ENCODE measurements at regions not wholly inside any gene's neighbourhood (a gene's known extent, or its start where the extent isn't known, plus 50 kb on each side); places are given as distances from the start of the nearest gene placed in this dataset.
"Not testable (repeated sequence)": the region's sequence is repeated elsewhere in the genome, so short reads cannot be mapped to it uniquely, and the experiment has no call there.

GRCh38 chr4:176575141-176575730 lies 217.5 kb downstream of the VEGFC start:
- no peak for DNase-seq (ENCODE audit: low read depth)

- no peak for DNase-seq (ENCODE audit: low read depth)
Observed at GRCh38 chr4:176579226-176579625, 213.5 kb downstream of the VEGFC start.

GRCh38 chr4:176583278-176583677 lies 209.4 kb downstream of the VEGFC start:
- DNase-seq (ENCODE audit: low read depth), result no peak

GRCh38 chr4:176584031-176584606 lies 208.6 kb downstream of the VEGFC start:
- DNase-seq (ENCODE audit: low read depth), result no peak

GRCh38 chr4:176587920-176588319 lies 204.8 kb downstream of the VEGFC start:
- DNase-seq (ENCODE audit: low read depth), result peak; percentile 31

- DNase-seq (ENCODE audit: low read depth), result no peak
Observed at GRCh38 chr4:176588436-176588835, 204.3 kb downstream of the VEGFC start.

GRCh38 chr4:176592976-176593670 lies 199.6 kb downstream of the VEGFC start:
- DNase-seq (ENCODE audit: low read depth), result no peak

- DNase-seq (ENCODE audit: low read depth), result no peak
Observed at GRCh38 chr4:176593943-176594342, 198.8 kb downstream of the VEGFC start.

GRCh38 chr4:176595257-176595656 lies 197.5 kb downstream of the VEGFC start:
- no peak for DNase-seq (ENCODE audit: low read depth)

GRCh38 chr4:176601124-176601523 lies 191.6 kb downstream of the VEGFC start:
- no peak for DNase-seq (ENCODE audit: low read depth)

- no peak for DNase-seq (ENCODE audit: low read depth)
Observed at GRCh38 chr4:176607807-176608206, 184.9 kb downstream of the VEGFC start.

- DNase-seq (ENCODE audit: low read depth), result no peak
Observed at GRCh38 chr4:176608346-176608745, 184.4 kb downstream of the VEGFC start.

GRCh38 chr4:176610594-176610993 lies 182.1 kb downstream of the VEGFC start:
- DNase-seq (ENCODE audit: low read depth), result no peak

- DNase-seq (ENCODE audit: low read depth), result no peak
Observed at GRCh38 chr4:176611381-176611780, 181.3 kb downstream of the VEGFC start.

GRCh38 chr4:176611951-176612350 lies 180.8 kb downstream of the VEGFC start:
- no peak for DNase-seq (ENCODE audit: low read depth)

GRCh38 chr4:176614793-176615192 lies 177.9 kb downstream of the VEGFC start:
- DNase-seq (ENCODE audit: low read depth), result no peak

GRCh38 chr4:176616151-176616550 lies 176.6 kb downstream of the VEGFC start:
- no peak for DNase-seq (ENCODE audit: low read depth)

GRCh38 chr4:176618138-176618537 lies 174.6 kb downstream of the VEGFC start:
- no peak for DNase-seq (ENCODE audit: low read depth)

- DNase-seq (ENCODE audit: low read depth), result no peak
Observed at GRCh38 chr4:176619430-176619829, 173.3 kb downstream of the VEGFC start.

GRCh38 chr4:176622251-176622948 lies 170.3 kb downstream of the VEGFC start:
- DNase-seq (ENCODE audit: low read depth), result peak; percentile 42

- not testable (repeated sequence) for DNase-seq (ENCODE audit: low read depth)
Observed at GRCh38 chr4:176624983-176625610, 167.6 kb downstream of the VEGFC start.

GRCh38 chr4:176627916-176628315 lies 164.8 kb downstream of the VEGFC start:
- no peak for DNase-seq (ENCODE audit: low read depth)

All from fibroblast of the conjunctiva (primary cell).